HepG2 (cell line): ENCODE measurements at regions not wholly inside any gene's neighbourhood (a gene's known extent, or its start where the extent isn't known, plus 50 kb on each side); places are given as distances from the start of the nearest gene placed in this dataset.
A peak's percentile ranks its signal among the peaks of the same experiment; 100 is the strongest.

Source experiments
- ATAC-seq: fragments of 200-7000 bp; cut with Tn5 transposase; 3 replicates; pipeline ENCODE4 v1.9.1; 2020; ENCODE audit warnings: mild to moderate bottlenecking, moderate library complexity
- BruUV-seq: library from RNA; stranded (reverse); fragments of 400-500 nt; replicated peaks from 2 replicates; lab custom pipeline; 2021; lab: Mats Ljungman, UMichigan
- CTCF ChIA-PET: fragments of 300-600 bp; formaldehyde crosslinking; extraction: SDS; loops from one replicate; lab custom pipeline; 2021; ENCODE audit warnings: low total read pairs, inconsistent platforms, low intra/inter-chr PET ratio; lab: Yijun Ruan, JAX
- POLR2A ChIA-PET: fragments of 350-600 bp; sonication (Branson Sonifier 250); formaldehyde crosslinking; loops from one replicate; lab custom pipeline; 2020; ENCODE audit warnings: antibody characterized with exemption, inconsistent platforms; lab: Yijun Ruan, JAX
- DNase-seq: peaks from one replicate; pipeline ENCODE4 v3.0.0-alpha.2; 2015; ENCODE audit warnings: low spot score
- FAIRE-seq: peaks from 3 replicates; lab custom pipeline; 2011; peaks lifted over from hg19 to GRCh38; lab: Jason Lieb, UNC
- H2AFZ ChIP-seq: one replicate; pipeline ENCODE4 v1.6.1; 2011; ENCODE audit warnings: low read length, inconsistent platforms
- H3K27ac ChIP-seq: fragments of 300-600 bp; 3 replicates; pipeline ENCODE4 v1.8.0; 2011; ENCODE audit warnings: mixed run types, mild to moderate bottlenecking, mixed read lengths, low read length, inconsistent platforms; ENCODE audit not compliant: insufficient read depth; ENCODE audit errors: extremely low read length
- H3K27me3 ChIP-seq, 2 experiments: fragments of 200-600 bp in 1 of 2; 2 replicates in 1 of 2; 3 replicates in 1 of 2; pipeline versions ENCODE4 v1.6.0 to v1.8.0; 2011; ENCODE audit warnings: low read length in 2 of 2, mild to moderate bottlenecking in 2 of 2, moderate library complexity in 2 of 2, inconsistent platforms in 1 of 2; ENCODE audit not compliant: insufficient read depth in 2 of 2, control insufficient read depth in 1 of 2
- H3K36me3 ChIP-seq, 2 experiments: fragments of 200-600 bp in 1 of 2; replicated peaks in 1 of 2; 2 replicates in 1 of 2; 3 replicates in 1 of 2; pipeline versions ENCODE4 v1.5.1 to v1.8.0; 2011; ENCODE audit warnings: low read length in 2 of 2, inconsistent platforms in 1 of 2; ENCODE audit not compliant: insufficient read depth in 2 of 2, control insufficient read depth in 1 of 2
- H3K4me1 ChIP-seq: 2 replicates; pipeline ENCODE4 v1.5.1; 2012; ENCODE audit warnings: low read length, inconsistent platforms; ENCODE audit not compliant: insufficient read depth
- H3K4me2 ChIP-seq: 2 replicates; pipeline ENCODE4 v1.6.0; 2011; ENCODE audit warnings: low read depth, low read length, inconsistent platforms
- H3K4me3 ChIP-seq, 3 experiments: fragments of 200-600 bp in 1 of 3; sonication (generic), shearing (Covaris generic) in 1 of 3; replicated peaks in 1 of 3; 2 replicates each; pipeline ENCODE4 v1.5.1; 2011 to 2016; ENCODE audit warnings: low read length in 3 of 3, inconsistent platforms in 2 of 3, low read depth in 2 of 3, mild to moderate bottlenecking in 2 of 3, control low read depth in 1 of 3, mixed read lengths in 1 of 3; ENCODE audit not compliant: insufficient read depth in 1 of 3
- H3K79me2 ChIP-seq: one replicate; pipeline ENCODE4 v1.6.1; 2011; ENCODE audit warnings: low read length, inconsistent platforms; ENCODE audit not compliant: insufficient read depth
- H3K9ac ChIP-seq: 2 replicates; pipeline ENCODE4 v1.6.0; 2011; ENCODE audit warnings: mild to moderate bottlenecking, low read depth, low read length, inconsistent platforms; ENCODE audit not compliant: insufficient read depth
- H3K9me3 ChIP-seq: 2 replicates; pipeline ENCODE4 v1.5.1; 2012; ENCODE audit warnings: mild to moderate bottlenecking, low read length
- H4K20me1 ChIP-seq: 2 replicates; pipeline ENCODE4 v1.6.0; 2011; ENCODE audit warnings: inconsistent platforms, mild to moderate bottlenecking, low read length, moderate library complexity; ENCODE audit not compliant: insufficient read depth
- ATF1 ChIP-seq: IDR thresholded peaks from 2 replicates; pipeline ENCODE4 v1.6.1; 2016; ENCODE audit warnings: mild to moderate bottlenecking, control low read depth
- ATRX ChIP-seq: sonication (generic); formaldehyde crosslinking; IDR thresholded peaks from 2 replicates; pipeline ENCODE4 v1.4.0; 2020; ENCODE audit warnings: missing genetic modification reagents, borderline replicate concordance
- BCL6 ChIP-seq: IDR thresholded peaks from 2 replicates; pipeline ENCODE4 v1.6.1; 2016; ENCODE audit warnings: missing genetic modification reagents, missing compliant biosample characterization
- CEBPG ChIP-seq: IDR thresholded peaks from 2 replicates; pipeline ENCODE4 v1.6.1; 2016
- CREBL2 ChIP-seq: sonication (generic); formaldehyde crosslinking; IDR thresholded peaks from 2 replicates; pipeline ENCODE4 v1.8.1; 2023; ENCODE audit warnings: missing genetic modification reagents, mild to moderate bottlenecking, borderline replicate concordance
- FOSL2 ChIP-seq: sonication (generic); formaldehyde crosslinking; IDR thresholded peaks from 2 replicates; pipeline ENCODE4 v1.4.0; 2020; ENCODE audit warnings: missing genetic modification reagents
- HMG20B ChIP-seq: conservative IDR thresholded peaks from 2 replicates; pipeline ENCODE4 v1.6.1; 2016; ENCODE audit warnings: missing genetic modification reagents, missing compliant biosample characterization
- IKZF5 ChIP-seq: IDR thresholded peaks from 2 replicates; pipeline ENCODE4 v1.6.1; 2018; ENCODE audit warnings: missing genetic modification reagents, mild to moderate bottlenecking, missing compliant biosample characterization
- KDM2A ChIP-seq: sonication (generic); formaldehyde crosslinking; IDR thresholded peaks from 2 replicates; pipeline ENCODE4 v1.4.0; 2020; ENCODE audit warnings: low read depth, missing genetic modification reagents, borderline replicate concordance
- KLF11 ChIP-seq: IDR thresholded peaks from 2 replicates; pipeline ENCODE4 v1.6.1; 2016; ENCODE audit warnings: missing compliant biosample characterization
- MED1 ChIP-seq: sonication (generic); formaldehyde crosslinking; IDR thresholded peaks from 2 replicates; pipeline ENCODE4 v1.4.0; 2020; ENCODE audit warnings: missing genetic modification reagents
- SMAD3 ChIP-seq: sonication (generic); formaldehyde crosslinking; IDR thresholded peaks from 2 replicates; pipeline ENCODE4 v1.4.0; 2020; ENCODE audit warnings: missing genetic modification reagents
- ZBTB8A ChIP-seq: sonication (generic); formaldehyde crosslinking; IDR thresholded peaks from 2 replicates; pipeline ENCODE4 v1.4.0; 2020; ENCODE audit warnings: mild to moderate bottlenecking, low read depth, missing genetic modification reagents, borderline replicate concordance
- ZNF331 ChIP-seq: sonication (generic); formaldehyde crosslinking; IDR thresholded peaks from 2 replicates; pipeline ENCODE4 v1.4.0; 2020; ENCODE audit warnings: missing genetic modification reagents
- ZNF709 ChIP-seq: sonication (generic); formaldehyde crosslinking; IDR thresholded peaks from 2 replicates; pipeline ENCODE4 v1.5.0; 2020; ENCODE audit warnings: mild to moderate bottlenecking, missing genetic modification reagents
- ZNF775 ChIP-seq: sonication (generic); formaldehyde crosslinking; IDR thresholded peaks from 2 replicates; pipeline ENCODE4 v1.4.0; 2020; ENCODE audit warnings: missing genetic modification reagents, mild to moderate bottlenecking, moderate library complexity, borderline replicate concordance
- ZNF850 ChIP-seq: sonication (generic); formaldehyde crosslinking; conservative IDR thresholded peaks from 2 replicates; pipeline ENCODE4 v1.9.0; 2021; ENCODE audit warnings: mild to moderate bottlenecking, missing genetic modification reagents
- WGBS: methylation state at CpG from one replicate; pipeline ENCODE4 v1.1.6; 2017; ENCODE audit warnings: low lambda C conversion rate; 5-methylcytosine and 5-hydroxymethylcytosine counted together
- in situ Hi-C: cut with HindIII; loops from 2 replicates; pipeline ENCODE4 v1.10.0; 2017; ENCODE audit warnings: low pct_unique_long_range_greater_than_20kb; ENCODE audit not compliant: extremely low pct_ligation_motif_present
- intact Hi-C: fragments of 100-400 bp; cut with micrococcal nuclease; formaldehyde crosslinking; loops from one replicate; pipeline ENCODE4 v1.10.0; 2022; ENCODE audit not compliant: unreplicated experiment
- TF ChIP-seq, protein P1 (sequence below): sonication (generic); formaldehyde crosslinking; IDR thresholded peaks from 2 replicates; pipeline ENCODE4 v1.5.0; 2020; ENCODE audit warnings: mild to moderate bottlenecking, missing genetic modification reagents

- Histone ChIP-seq H3K4me2 (no peak overlapping the region), H4K20me1 (no peaks in the 10 kb centered on the region), H3K4me1 (peaks cover 65% of the 10 kb centered on the region), H3K9me3 (no peaks in the 10 kb centered on the region), H3K4me3 (no peak overlapping the region), H3K27ac (peak overlapping the region; percentile 15), H3K9ac (no peak overlapping the region), H3K79me2 (no peaks in the 10 kb centered on the region), H3K27me3 (no peaks in the 10 kb centered on the region), H2AFZ (no peak overlapping the region), H3K36me3 (no peaks in the 10 kb centered on the region)
- DNase-seq: no peak
- WGBS: 55% methylated on average over 1 of the region's 1 CpG
- in situ Hi-C loops (no loop called here), intact Hi-C loops (no loop called here)
- TF ChIP-seq IKZF5 (CRISPR knock-in tag) (no peak), ATF1 (CRISPR knock-in tag) (0 out of 2 replicates have a peak, but pooled peaks have one; percentile 11), ZNF775 (CRISPR knock-in tag) (no peak)
- no peak for ATAC-seq
- FAIRE-seq: no peak
- POLR2A ChIA-PET: no interaction called here
- BruUV-seq: no TSS peak
- CTCF ChIA-PET: no interaction called here
Measured at GRCh38 chr1:245095903-245096302, 58.9 kb upstream of the KIF26B start.

- intact Hi-C loops: no loop called here
- no peak for TF ChIP-seq CREBL2
- TF ChIP-seq KDM2A: peak; percentile 45; the same call in 1 of the 2 replicates
- TF ChIP-seq KLF11 (CRISPR knock-in tag): no peak
- 0 out of 2 replicates have a peak, but pooled peaks have one; percentile 43 for TF ChIP-seq ZBTB8A (CRISPR knock-in tag)
- TF ChIP-seq SMAD3 (CRISPR knock-in tag): no peak
- no peak for TF ChIP-seq ZNF331
- TF ChIP-seq ZNF709 (CRISPR knock-in tag): no peak
- TF ChIP-seq, protein P1, sequence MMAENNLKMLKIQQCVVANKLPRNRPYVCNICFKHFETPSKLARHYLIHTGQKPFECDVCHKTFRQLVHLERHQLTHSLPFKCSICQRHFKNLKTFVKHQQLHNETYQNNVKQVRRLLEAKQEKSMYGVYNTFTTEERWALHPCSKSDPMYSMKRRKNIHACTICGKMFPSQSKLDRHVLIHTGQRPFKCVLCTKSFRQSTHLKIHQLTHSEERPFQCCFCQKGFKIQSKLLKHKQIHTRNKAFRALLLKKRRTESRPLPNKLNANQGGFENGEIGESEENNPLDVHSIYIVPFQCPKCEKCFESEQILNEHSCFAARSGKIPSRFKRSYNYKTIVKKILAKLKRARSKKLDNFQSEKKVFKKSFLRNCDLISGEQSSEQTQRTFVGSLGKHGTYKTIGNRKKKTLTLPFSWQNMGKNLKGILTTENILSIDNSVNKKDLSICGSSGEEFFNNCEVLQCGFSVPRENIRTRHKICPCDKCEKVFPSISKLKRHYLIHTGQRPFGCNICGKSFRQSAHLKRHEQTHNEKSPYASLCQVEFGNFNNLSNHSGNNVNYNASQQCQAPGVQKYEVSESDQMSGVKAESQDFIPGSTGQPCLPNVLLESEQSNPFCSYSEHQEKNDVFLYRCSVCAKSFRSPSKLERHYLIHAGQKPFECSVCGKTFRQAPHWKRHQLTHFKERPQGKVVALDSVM (CRISPR knock-in tag): peak; percentile 32; the same call in 1 of the 2 replicates
- TF ChIP-seq FOSL2 (CRISPR knock-in tag): peak; percentile 57; the same call in 1 of the 2 replicates
- no peak for TF ChIP-seq ZNF850 (CRISPR knock-in tag)
- TF ChIP-seq MED1 (CRISPR knock-in tag): peak; percentile 92
- TF ChIP-seq CEBPG: peak; percentile 78
- TF ChIP-seq ATRX (CRISPR knock-in tag): no peak
- no peak for TF ChIP-seq HMG20B (CRISPR knock-in tag)
- TF ChIP-seq BCL6: peak; percentile 74
Measured at GRCh38 chr1:245094954-245095353, 59.8 kb upstream of the KIF26B start.

More at GRCh38 chr1:245094954-245095353, 59.8 kb upstream of the KIF26B start:
- ChIA-PET POLR2A (no interaction called here), CTCF (no interaction called here)
- no peak overlapping the region for H2AFZ ChIP-seq
- no peaks in the 10 kb centered on the region for H3K36me3 ChIP-seq
- in situ Hi-C loops: no loop called here
- H3K4me3 ChIP-seq: no peak overlapping the region
- WGBS: 18% methylated on average over 5 of the region's 5 CpGs
- no peaks in the 10 kb centered on the region for H4K20me1 ChIP-seq
- H3K9me3 ChIP-seq: no peaks in the 10 kb centered on the region
- no peaks in the 10 kb centered on the region for H3K27me3 ChIP-seq
- DNase-seq (peak; percentile 37), FAIRE-seq (peak; percentile 30), ATAC-seq (peak; percentile 73)
- H3K4me1 ChIP-seq: peaks cover 75% of the 10 kb centered on the region
- H3K4me2 ChIP-seq: 0 out of 2 replicates have a peak overlapping the region, but pooled peaks have one; percentile 5
- no peak overlapping the region for H3K9ac ChIP-seq
- peak overlapping the region; percentile 35 for H3K27ac ChIP-seq
- BruUV-seq: no TSS peak
- H3K79me2 ChIP-seq: no peaks in the 10 kb centered on the region
